Choroid plexus epithelial cell (primary cell): ENCODE measurements at regions not wholly inside any gene's neighbourhood (a gene's known extent, or its start where the extent isn't known, plus 50 kb on each side); places are given as distances from the start of the nearest gene placed in this dataset.
A peak's percentile ranks its signal among the peaks of the same experiment; 100 is the strongest.

Experiments
- DNase-seq: peaks from one replicate; pipeline ENCODE4 v3.0.0-alpha.2; 2010; ENCODE audit warnings: low read depth
- H3K4me3 ChIP-seq: 2 replicates; pipeline ENCODE4 v1.5.1; 2011; ENCODE audit warnings: low read depth, mild to moderate bottlenecking, control low read depth, low read length, moderate library complexity
- TF ChIP-seq, protein P1 (sequence below): conservative IDR thresholded peaks from 2 replicates; pipeline ENCODE4 v1.5.1; 2011; ENCODE audit warnings: low read depth, mild to moderate bottlenecking, control low read depth, inconsistent platforms, low read length, moderate library complexity

DNA sequence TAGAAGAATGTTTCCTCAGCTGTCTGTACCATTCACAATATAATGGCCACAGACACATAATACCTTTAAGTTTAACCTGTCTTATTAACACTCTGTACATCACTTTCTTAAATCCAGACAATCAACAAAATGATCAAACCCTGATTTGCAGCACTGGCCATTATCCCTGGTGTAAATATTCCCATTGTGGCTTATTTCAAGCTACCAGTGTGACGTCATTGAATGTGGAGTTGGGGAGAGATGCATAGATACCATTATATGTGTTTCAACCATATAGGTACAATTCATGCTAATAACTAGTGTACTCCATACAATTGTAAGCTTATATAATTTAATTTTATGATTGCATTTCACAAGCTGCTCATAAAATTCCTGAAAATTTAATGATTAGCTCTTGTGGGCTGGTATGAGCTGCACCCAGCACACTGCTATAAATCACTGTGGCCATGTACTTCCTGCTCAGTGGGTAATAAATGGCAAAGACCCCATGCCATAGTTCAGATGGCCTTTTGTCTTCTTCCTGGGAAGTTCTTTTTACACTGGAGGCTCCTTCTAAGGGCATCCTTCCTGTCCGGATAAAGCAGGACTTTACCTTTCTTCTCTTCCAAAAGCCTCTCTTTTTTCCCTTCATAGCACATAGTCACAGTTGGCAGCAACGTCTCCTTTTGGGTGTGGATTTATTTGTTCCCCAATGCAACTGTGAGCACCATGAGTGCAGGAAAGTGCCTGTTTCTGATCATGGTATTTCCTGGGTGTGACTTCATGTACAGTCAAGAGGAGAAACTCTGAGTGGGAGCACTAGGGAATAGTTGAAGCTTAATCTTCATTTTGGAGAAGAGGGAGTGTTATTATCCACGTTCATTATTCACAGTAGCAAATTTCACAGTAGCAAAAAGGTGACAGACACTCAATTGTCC is 87.8 kb downstream of the MIAT start:
- DNase-seq, result no peak
- TF ChIP-seq, protein P1, sequence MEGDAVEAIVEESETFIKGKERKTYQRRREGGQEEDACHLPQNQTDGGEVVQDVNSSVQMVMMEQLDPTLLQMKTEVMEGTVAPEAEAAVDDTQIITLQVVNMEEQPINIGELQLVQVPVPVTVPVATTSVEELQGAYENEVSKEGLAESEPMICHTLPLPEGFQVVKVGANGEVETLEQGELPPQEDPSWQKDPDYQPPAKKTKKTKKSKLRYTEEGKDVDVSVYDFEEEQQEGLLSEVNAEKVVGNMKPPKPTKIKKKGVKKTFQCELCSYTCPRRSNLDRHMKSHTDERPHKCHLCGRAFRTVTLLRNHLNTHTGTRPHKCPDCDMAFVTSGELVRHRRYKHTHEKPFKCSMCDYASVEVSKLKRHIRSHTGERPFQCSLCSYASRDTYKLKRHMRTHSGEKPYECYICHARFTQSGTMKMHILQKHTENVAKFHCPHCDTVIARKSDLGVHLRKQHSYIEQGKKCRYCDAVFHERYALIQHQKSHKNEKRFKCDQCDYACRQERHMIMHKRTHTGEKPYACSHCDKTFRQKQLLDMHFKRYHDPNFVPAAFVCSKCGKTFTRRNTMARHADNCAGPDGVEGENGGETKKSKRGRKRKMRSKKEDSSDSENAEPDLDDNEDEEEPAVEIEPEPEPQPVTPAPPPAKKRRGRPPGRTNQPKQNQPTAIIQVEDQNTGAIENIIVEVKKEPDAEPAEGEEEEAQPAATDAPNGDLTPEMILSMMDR, result no peak
- no peak overlapping the region for H3K4me3 ChIP-seq

DNA sequence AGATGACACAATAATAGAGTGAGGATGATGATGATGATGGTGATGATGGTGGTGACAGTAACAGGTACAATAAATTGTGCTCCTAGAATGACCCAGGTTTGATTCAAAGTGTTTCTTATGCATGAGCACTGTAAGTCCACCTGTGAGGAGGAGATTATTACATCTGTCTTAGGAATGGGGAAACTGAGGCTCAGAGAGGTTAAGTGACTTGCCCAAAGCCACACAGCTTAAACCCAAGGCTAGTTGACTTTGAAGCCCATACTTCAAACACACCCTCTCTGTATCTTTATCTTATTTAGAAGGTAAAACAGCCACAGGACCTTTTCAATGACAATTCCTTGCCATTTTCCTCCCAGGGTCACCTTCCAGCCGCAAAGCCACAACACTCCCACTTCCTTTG is 88.9 kb downstream of the MIAT start:
- TF ChIP-seq, protein P1, result no peak
- no peak overlapping the region for H3K4me3 ChIP-seq
- DNase-seq, result no peak

DNA sequence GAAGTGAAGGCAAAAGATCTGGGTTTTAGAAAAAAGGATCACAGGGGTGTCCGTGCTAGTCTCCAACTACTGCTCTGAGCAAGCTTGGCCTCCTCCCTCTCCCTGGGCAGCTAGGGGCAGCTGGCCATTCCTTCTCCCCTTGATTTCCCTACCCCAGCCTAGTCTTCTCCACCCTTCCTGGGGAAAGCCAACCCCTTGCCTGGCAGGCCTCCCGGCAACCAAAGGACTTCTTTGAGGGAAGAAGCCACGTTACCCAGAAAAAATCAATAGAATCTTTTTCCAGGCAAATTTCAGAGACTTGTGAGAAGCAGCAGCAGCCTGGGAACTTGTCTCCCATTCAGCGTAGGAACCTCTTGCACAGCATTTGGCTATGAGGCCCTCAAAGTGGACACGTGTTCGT is 91.5 kb downstream of the MIAT start:
- no peak for DNase-seq
- TF ChIP-seq, protein P1, result no peak
- no peak overlapping the region for H3K4me3 ChIP-seq

DNA sequence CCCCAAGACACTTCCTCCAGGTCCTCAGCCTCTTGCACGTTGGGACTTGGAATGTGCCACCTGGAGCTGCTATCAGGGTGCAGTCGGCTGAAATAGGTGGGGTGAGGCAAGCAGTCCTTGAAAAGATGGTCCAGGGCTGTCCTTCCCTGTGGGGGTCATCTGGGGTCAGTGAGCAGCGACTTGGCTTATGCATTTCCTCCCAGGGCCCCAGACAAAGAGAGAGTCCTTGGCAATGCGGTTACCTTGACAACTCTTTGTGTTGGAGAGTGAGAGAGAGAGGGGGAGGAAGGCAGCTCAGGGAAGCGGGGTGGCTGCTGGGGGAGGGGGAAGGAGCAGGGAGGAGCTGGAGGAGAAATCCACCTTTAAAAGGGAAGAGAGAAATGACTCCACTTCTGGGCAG is 93.8 kb downstream of the MIAT start:
- DNase-seq, result peak; percentile 26
- TF ChIP-seq, protein P1, result no peak
- H3K4me3 ChIP-seq, result no peak overlapping the region

DNA sequence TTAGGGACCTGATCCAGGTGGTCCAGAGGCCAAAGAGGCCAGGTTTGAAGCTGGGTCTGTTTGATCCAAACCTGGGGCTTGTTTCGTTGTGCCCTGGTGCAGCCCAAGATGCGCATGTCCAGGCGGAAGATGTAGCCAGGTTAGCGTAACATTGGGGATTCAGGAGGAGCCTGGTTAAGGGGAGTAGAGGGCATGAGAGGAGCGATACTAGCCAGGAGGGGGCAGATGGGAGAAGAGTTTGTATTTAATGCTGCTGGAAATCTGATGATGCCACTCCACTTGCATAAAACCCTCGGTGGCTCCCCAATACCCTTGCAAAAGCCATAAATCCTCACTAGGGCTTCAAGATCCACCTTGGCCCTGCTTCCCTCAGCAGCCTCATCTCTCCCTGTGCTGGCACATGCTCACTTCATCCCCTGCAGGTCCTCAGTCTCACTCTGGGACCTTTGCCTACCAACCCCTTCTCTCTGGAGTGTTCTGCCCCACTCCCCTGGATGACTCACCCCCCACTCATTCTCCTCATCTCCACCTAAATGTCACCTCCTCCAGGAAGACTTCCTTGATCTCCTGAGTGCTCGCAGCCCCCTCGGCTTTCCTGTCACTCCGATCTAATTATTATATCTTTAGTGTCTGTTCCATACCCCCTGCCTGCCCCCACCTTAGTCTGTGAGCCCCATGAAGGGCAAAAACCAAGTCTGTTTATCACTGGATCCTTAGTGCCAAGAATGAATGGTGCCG is 95.9 kb downstream of the MIAT start:
- H3K4me3 ChIP-seq, result no peak overlapping the region
- no peak for DNase-seq
- TF ChIP-seq, protein P1, result peak; percentile 32

DNA sequence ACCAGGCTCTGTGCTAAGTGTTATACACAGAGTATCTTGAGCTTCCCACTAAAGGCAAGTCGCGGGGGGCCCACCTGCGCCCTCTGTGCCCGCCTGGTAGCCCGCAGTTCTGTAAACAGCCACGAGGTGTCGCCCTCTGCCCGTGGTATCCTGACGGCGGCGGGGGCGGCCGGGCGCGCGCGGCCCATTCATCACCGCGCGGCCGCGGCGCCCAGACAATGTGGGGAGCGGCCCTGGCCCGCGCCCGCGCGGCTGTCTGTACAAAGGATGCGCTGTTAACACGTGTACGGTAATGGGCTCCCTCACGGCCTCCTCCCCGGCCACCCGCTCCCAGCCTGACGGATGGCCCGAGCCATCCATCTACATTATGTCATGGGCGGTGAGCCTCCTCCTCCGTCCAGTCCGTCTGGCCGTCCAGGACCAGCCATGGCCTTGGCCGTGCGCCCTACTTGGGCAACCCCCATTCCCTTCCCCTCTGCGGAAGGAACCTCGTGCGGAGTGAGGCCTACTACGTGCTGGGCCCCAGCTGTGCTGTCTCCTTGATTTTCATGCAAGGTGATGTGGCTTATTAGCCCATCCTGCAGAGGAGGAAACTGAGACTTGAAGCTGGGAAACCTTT is 99.4 kb downstream of the MIAT start:
- TF ChIP-seq, protein P1, result peak; percentile 76
- H3K4me3 ChIP-seq, result peak overlapping the region; percentile 52
- DNase-seq, result peak; percentile 48
